A204.1 (cell line): ENCODE measurements at regions not wholly inside any gene's neighbourhood (a gene's known extent, or its start where the extent isn't known, plus 50 kb on each side); places are given as distances from the start of the nearest gene placed in this dataset.

Experiments
- FAIRE-seq: peaks from 2 replicates; lab custom pipeline; 2012; peaks lifted over from hg19 to GRCh38; lab: Jason Lieb, UNC

DNA sequence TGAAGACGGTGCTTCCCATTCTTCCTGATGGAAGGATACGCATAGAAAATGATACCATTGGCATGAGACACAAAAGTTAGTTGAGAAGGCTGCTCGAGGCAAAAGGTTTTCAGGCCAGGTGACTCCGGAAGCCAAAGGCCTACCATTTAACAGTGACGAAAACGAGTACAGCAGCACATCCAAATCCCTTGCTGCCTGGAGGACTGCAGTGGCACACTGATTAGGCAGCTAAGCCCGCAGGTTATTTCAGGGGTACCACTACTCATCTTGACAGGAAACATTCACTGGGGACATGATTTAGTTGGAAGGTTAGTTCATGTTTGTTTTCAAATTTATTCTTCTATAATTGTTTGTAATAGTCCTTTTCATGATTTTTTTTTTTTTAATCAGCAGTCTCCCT, 59.9 kb upstream of the BCHE start:
- no peak for FAIRE-seq

GRCh38 chr3:165895919-165896318, 58.7 kb upstream of the BCHE start:
- no peak for FAIRE-seq

- no peak for FAIRE-seq
Observed at GRCh38 chr3:165892565-165892964, 55.3 kb upstream of the BCHE start.
